Stomach (tissue), 8 donors: ENCODE measurements at regions not wholly inside any gene's neighbourhood (a gene's known extent, or its start where the extent isn't known, plus 50 kb on each side); places are given as distances from the start of the nearest gene placed in this dataset.

Source experiments
- DNase-seq, 2 donors: peaks; one replicate each; pipeline versions ENCODE4 v3.0.0 to v3.0.0-alpha.2; 2013 to 2019
- H3K27ac ChIP-seq, 5 donors: fragments of 200-600 bp in 4 of 5; sonication (generic) in 4 of 5; one replicate each; pipeline ENCODE4 v1.5.1; 2013 to 2019; ENCODE audit warnings: mild to moderate bottlenecking in 1 of 5, moderate library complexity in 1 of 5
- H3K27me3 ChIP-seq, 3 donors: fragments of 200-600 bp; sonication (generic); one replicate each; pipeline ENCODE4 v1.5.1; 2017 to 2019; ENCODE audit warnings: mixed run types in 1 of 3
- H3K36me3 ChIP-seq, 4 donors: fragments of 200-600 bp; sonication (generic); 1 replicate in 3 of 4; 2 replicates in 1 of 4; pipeline ENCODE4 v1.5.1; 2016 to 2019
- H3K4me1 ChIP-seq, 4 donors: fragments of 200-600 bp; sonication (generic); one replicate each; pipeline ENCODE4 v1.5.1; 2016 to 2019
- H3K4me3 ChIP-seq, 4 donors: fragments of 200-600 bp; sonication (generic) in 3 of 4; one replicate each; pipeline ENCODE4 v1.5.1; 2016 to 2019; ENCODE audit warnings: mild to moderate bottlenecking in 1 of 4
- H3K9me3 ChIP-seq, 4 donors: fragments of 200-600 bp; sonication (generic); one replicate each; pipeline ENCODE4 v1.5.1; 2016 to 2019
- EP300 ChIP-seq: sonication (generic); formaldehyde crosslinking; IDR thresholded peaks from one replicate; pipeline ENCODE4 v1.6.1; 2017; ENCODE audit warnings: antibody characterized with exemption
- POLR2A ChIP-seq, 4 donors: fragments of 450-650 bp; IDR thresholded peaks; one replicate each; pipeline ENCODE4 v1.6.1; 2016; ENCODE audit warnings: antibody characterized with exemption in 4 of 4, control low read depth in 2 of 4, mild to moderate bottlenecking in 1 of 4, moderate library complexity in 1 of 4
- POLR2AphosphoS5 ChIP-seq, 3 donors: sonication (generic); formaldehyde crosslinking; IDR thresholded peaks; one replicate each; pipeline ENCODE4 v1.6.1; 2016; ENCODE audit warnings: antibody characterized with exemption in 3 of 3
- whole genome bisulfite sequencing, 5 donors: extraction: QIAGEN DNeasy Blood & Tissue Kit in 3 of 5; methylation state at CpG; one replicate each; pipeline versions ENCODE4 v1.1.5 to v1.1.7; 2013 to 2018; 5-methylcytosine and 5-hydroxymethylcytosine counted together
- intact Hi-C: fragments of 100-400 bp; cut with DNase I; formaldehyde crosslinking; loops from one replicate; pipeline ENCODE4 v1.15.1; 2023; ENCODE audit warnings: low total_unique reads
- TF ChIP-seq, protein P1 (sequence below), 7 experiments: fragments of 450-650 bp in 4 of 7; fragments of 200-600 bp in 3 of 7; sonication (generic) in 3 of 7; IDR thresholded peaks; one replicate each; pipeline ENCODE4 v1.5.1; 2016 to 2019; ENCODE audit warnings: antibody characterized with exemption in 7 of 7, control low read depth in 2 of 7, mild to moderate bottlenecking in 1 of 7
- donor health status: healthy with polysubstance abuse.
- donor health status: Bipolar disorder and iron deficiency.
- donor health status: healthy.

- TF ChIP-seq EP300 (no peak), POLR2A (IDR thresholded peaks at IDR 0.05) (no peak), POLR2AphosphoS5 (IDR thresholded peaks at IDR 0.05) (no peak)
- TF ChIP-seq, protein P1, sequence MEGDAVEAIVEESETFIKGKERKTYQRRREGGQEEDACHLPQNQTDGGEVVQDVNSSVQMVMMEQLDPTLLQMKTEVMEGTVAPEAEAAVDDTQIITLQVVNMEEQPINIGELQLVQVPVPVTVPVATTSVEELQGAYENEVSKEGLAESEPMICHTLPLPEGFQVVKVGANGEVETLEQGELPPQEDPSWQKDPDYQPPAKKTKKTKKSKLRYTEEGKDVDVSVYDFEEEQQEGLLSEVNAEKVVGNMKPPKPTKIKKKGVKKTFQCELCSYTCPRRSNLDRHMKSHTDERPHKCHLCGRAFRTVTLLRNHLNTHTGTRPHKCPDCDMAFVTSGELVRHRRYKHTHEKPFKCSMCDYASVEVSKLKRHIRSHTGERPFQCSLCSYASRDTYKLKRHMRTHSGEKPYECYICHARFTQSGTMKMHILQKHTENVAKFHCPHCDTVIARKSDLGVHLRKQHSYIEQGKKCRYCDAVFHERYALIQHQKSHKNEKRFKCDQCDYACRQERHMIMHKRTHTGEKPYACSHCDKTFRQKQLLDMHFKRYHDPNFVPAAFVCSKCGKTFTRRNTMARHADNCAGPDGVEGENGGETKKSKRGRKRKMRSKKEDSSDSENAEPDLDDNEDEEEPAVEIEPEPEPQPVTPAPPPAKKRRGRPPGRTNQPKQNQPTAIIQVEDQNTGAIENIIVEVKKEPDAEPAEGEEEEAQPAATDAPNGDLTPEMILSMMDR (IDR thresholded peaks at IDR 0.05), result no peak
- H3K4me3 ChIP-seq, result no peak overlapping the region
- DNase-seq, result no peak
- H3K36me3 ChIP-seq, result no peaks in the 10 kb centered on the region
- H3K9me3 ChIP-seq, result no peaks in the 10 kb centered on the region
- no peaks in the 10 kb centered on the region for H3K4me1 ChIP-seq
- H3K27ac ChIP-seq, result no peak overlapping the region
- WGBS, 5 donors, result 94 to 98% (median 97%) methylated on average over 1 of the region's 1 CpG
- intact Hi-C loops, result no loop called here
- no peaks in the 10 kb centered on the region for H3K27me3 ChIP-seq
These were observed 133.4 kb downstream of the PTGER3 start for GRCh38 chr1:70914224-70914623.

DNA sequence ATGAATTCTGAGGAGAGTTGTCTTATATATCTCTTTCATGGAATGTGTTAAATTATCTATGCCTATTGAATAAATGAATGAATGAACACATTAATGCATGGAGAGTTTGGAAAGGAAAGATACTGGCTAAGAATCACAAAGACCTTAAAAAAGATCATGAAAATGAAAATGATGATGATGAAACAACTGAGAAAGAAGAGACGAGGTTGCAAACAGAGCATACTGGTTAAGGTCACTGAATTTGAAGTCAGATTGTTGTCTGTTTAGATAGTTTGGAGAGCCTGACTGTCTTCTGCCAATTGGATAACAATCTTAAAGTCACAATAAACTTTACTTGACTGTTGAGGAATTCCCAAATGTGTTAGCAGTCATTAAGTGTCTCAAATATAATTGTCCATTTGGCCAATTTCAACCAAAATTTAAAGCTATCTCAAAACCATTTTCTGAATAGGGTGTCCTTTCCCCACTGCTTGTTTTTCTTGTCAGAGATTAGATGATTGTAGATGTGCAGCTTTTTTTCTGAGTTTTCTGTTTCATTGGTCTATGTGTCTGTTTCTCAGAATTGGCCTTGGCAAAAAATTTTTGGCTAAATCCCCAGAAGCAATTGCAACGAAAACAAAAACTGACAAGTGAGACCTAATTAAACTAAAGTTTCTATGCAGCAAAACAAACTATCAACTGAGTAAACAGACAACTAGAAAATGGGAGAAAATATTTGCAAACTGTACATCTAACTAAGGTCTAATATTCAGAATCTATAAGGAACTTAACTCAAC lies 132.2 kb downstream of the PTGER3 start:
- no peak for DNase-seq
- Histone ChIP-seq H3K4me1 (no peaks in the 10 kb centered on the region), H3K4me3 (no peak overlapping the region), H3K27ac (no peak overlapping the region), H3K36me3 (no peaks in the 10 kb centered on the region), H3K9me3 (no peaks in the 10 kb centered on the region), H3K27me3 (no peaks in the 10 kb centered on the region)
- WGBS, 5 donors, result 40 to 64% (median 55%) methylated on average over 2 of the region's 2 CpGs
- intact Hi-C loops, result no loop called here
- TF ChIP-seq EP300, result no peak

- DNase-seq, result no peak
- Histone ChIP-seq H3K4me1 (no peaks in the 10 kb centered on the region), H3K4me3 (no peak overlapping the region), H3K27me3 (no peaks in the 10 kb centered on the region), H3K27ac (no peak overlapping the region), H3K9me3 (no peaks in the 10 kb centered on the region), H3K36me3 (no peaks in the 10 kb centered on the region)
- WGBS, 5 donors, result 48 to 64% (median 56%) methylated on average over 2 of the region's 2 CpGs
- TF ChIP-seq EP300 (no peak), POLR2A (IDR thresholded peaks at IDR 0.05) (no peak), POLR2AphosphoS5 (IDR thresholded peaks at IDR 0.05) (no peak)
- TF ChIP-seq, protein P1 (IDR thresholded peaks at IDR 0.05), result no peak
- intact Hi-C loops, result no loop called here
These were observed 131.6 kb downstream of the PTGER3 start for GRCh38 chr1:70916034-70916427.

- no peak for DNase-seq
- Histone ChIP-seq H3K4me1 (no peaks in the 10 kb centered on the region), H3K27ac (no peak overlapping the region), H3K9me3 (peaks cover 0 to 13% (median 4%) of the 10 kb centered on the region in 4 donors), H3K4me3 (no peak overlapping the region), H3K27me3 (no peaks in the 10 kb centered on the region), H3K36me3 (no peaks in the 10 kb centered on the region)
- WGBS, 5 donors, result 92 to 100% (median 93%) methylated on average over 1 of the region's 1 CpG
- no peak for TF ChIP-seq POLR2AphosphoS5 (IDR thresholded peaks at IDR 0.05)
- TF ChIP-seq, protein P1 (IDR thresholded peaks at IDR 0.05), result no peak
- TF ChIP-seq EP300, result no peak
- no peak for TF ChIP-seq POLR2A (IDR thresholded peaks at IDR 0.05)
- intact Hi-C loops, result no loop called here
These were observed 127.8 kb downstream of the PTGER3 start for GRCh38 chr1:70919706-70920323.
